SJSA1 (cell line): ENCODE measurements at regions not wholly inside any gene's neighbourhood (a gene's known extent, or its start where the extent isn't known, plus 50 kb on each side); places are given as distances from the start of the nearest gene placed in this dataset.

Experiments used
- DNase-seq, 2 experiments: peaks; one replicate each; pipeline ENCODE4 v3.0.0-alpha.2; 2015 to 2020; ENCODE audit warnings: low spot score in 2 of 2, low read depth in 1 of 2
- H3K27ac ChIP-seq: fragments of 250-450 bp; sonication (Bioruptor Pico); 2 replicates; pipeline ENCODE4 v1.5.1; 2020; ENCODE audit warnings: mild to moderate bottlenecking, moderate library complexity
- H3K27me3 ChIP-seq: fragments of 250-450 bp; sonication (Bioruptor Pico); replicated peaks from 2 replicates; pipeline ENCODE4 v1.5.1; 2020; ENCODE audit warnings: mild to moderate bottlenecking, moderate library complexity
- H3K36me3 ChIP-seq: fragments of 250-450 bp; sonication (Bioruptor Pico); 2 replicates; pipeline ENCODE4 v1.5.1; 2020; ENCODE audit warnings: mild to moderate bottlenecking
- H3K4me1 ChIP-seq: fragments of 250-450 bp; sonication (Bioruptor Pico); replicated peaks from 2 replicates; pipeline ENCODE4 v1.6.1; 2021; ENCODE audit warnings: mild to moderate bottlenecking
- H3K4me3 ChIP-seq: fragments of 250-450 bp; sonication (Bioruptor Pico); 2 replicates; pipeline ENCODE4 v1.5.1; 2020; ENCODE audit warnings: mild to moderate bottlenecking
- H3K9me3 ChIP-seq: fragments of 250-450 bp; sonication (Bioruptor Pico); replicated peaks from 2 replicates; pipeline ENCODE4 v1.5.1; 2020; ENCODE audit warnings: mild to moderate bottlenecking

DNA sequence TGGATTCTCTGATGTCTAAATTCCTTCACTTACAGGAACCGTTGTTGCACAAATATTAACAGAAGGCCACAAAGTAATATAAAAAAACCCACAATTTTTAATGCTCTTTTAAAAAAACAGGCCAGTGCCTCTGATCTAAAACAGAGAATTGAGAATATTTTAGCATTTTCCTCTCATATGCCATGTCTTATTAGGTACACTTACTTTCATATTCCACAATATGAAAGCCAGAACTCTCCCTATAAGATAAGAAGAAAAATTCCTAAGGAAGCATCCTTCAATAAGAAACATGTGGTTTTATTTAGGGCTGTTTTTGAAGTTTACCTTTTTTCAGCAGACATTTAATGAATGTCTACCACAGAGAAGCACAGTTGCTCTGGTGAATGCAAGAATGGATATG, 214.5 kb downstream of the FAT3 start:
- Histone ChIP-seq H3K27me3 (no peaks in the 10 kb centered on the region), H3K27ac (no peak overlapping the region), H3K36me3 (no peaks in the 10 kb centered on the region), H3K9me3 (no peaks in the 10 kb centered on the region), H3K4me1 (no peaks in the 10 kb centered on the region), H3K4me3 (no peak overlapping the region)
- no peak for DNase-seq

DNA sequence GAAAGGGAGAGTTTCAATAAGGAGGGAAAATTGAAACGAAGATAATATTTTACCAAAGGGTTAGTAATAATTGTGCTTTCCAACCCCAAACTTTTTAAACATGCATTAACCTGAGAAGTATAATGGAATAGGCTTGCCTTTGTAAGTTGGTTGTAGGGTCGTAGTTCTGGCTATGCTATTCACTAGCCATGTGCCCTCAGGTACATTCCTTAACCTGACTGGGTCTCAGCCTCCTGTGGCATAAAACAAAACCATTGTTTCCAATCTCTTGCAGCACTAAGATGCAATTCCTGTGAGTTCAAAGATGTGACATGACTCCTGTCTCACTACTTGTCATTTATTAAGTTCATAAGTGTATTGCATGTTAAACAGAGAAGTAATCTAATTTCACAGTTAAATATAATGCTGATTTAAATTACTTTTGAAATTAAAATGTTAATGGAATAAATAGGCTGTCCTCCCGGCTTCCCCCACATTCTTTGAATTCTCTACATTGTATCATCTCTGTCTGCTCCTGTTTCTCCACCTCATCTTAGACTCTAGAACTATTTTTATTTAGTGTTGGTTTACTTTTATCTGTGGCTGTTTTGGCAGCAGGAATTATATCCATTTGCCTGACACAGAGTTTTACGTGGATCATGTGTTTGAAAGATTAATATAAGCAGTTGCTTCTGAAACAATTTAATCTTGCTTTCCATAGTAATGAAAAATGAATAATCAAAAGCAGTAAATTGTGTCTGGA, 216.3 kb downstream of the FAT3 start:
- DNase-seq = no peak
- H3K9me3 ChIP-seq = no peaks in the 10 kb centered on the region
- no peaks in the 10 kb centered on the region for H3K4me1 ChIP-seq
- H3K4me3 ChIP-seq = no peak overlapping the region
- no peak overlapping the region for H3K27ac ChIP-seq
- H3K27me3 ChIP-seq = no peaks in the 10 kb centered on the region
- H3K36me3 ChIP-seq = no peaks in the 10 kb centered on the region

DNA sequence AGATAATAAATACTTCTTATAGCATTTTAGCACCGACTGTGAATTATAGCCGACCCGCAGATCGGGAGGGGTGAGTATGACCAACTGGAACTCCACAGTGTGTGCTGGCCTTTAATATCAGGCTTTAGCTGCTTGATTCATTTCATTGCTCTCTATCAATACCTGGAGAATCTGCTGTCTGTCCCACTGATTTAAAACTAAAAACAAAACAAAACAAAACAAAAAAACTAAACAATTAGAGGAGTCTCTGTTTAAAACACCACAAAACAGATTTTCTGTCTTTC, 216.8 kb downstream of the FAT3 start:
- Histone ChIP-seq H3K27ac (no peak overlapping the region), H3K4me3 (no peak overlapping the region), H3K9me3 (no peaks in the 10 kb centered on the region), H3K4me1 (no peaks in the 10 kb centered on the region), H3K27me3 (no peaks in the 10 kb centered on the region), H3K36me3 (no peaks in the 10 kb centered on the region)
- no peak for DNase-seq

DNA sequence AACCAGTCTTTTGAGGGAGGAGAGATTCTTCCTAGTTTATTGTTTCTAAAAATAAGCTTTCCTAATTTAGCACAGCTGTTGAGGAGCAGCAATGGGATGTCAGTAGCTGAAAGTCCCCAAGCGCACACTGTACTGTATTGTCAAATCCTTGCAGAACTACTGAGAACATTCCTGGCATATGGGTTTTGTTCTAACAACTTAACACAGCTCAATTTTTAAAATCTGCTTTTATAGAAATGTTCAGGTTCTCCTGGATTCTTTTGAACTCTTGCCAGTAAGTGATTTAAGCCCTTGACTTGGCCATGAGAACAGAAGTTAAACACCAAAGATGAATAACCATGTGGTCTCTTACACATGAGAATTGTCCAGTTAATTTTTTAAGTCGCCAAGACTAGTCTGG, 218.6 kb downstream of the FAT3 start:
- DNase-seq = no peak
- no peaks in the 10 kb centered on the region for H3K9me3 ChIP-seq
- H3K27ac ChIP-seq = no peak overlapping the region
- no peaks in the 10 kb centered on the region for H3K36me3 ChIP-seq
- H3K4me3 ChIP-seq = no peak overlapping the region
- no peaks in the 10 kb centered on the region for H3K27me3 ChIP-seq
- no peaks in the 10 kb centered on the region for H3K4me1 ChIP-seq

DNA sequence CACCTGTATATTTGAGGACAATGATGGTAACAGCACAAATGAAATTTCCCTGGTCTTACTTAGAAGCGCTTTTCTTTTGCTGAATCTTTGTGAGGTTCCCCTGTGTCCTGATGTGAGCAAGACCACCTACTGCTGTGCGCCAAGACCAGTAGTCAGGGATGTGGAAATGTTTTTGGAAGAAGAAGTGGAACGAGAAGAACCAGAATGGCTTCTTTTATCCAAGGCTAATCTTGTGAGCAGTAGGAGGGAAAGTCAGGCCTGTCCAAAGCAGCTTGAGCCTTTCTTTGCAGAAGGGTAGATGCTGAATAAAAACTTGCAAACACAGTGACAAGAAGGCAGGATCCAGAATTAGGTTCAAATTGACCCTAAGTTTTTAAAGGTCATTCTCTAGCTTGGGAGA, 223.0 kb downstream of the FAT3 start:
- DNase-seq = no peak
- Histone ChIP-seq H3K36me3 (no peaks in the 10 kb centered on the region), H3K27ac (no peak overlapping the region), H3K4me3 (no peak overlapping the region), H3K9me3 (no peaks in the 10 kb centered on the region), H3K27me3 (no peaks in the 10 kb centered on the region), H3K4me1 (no peaks in the 10 kb centered on the region)

DNA sequence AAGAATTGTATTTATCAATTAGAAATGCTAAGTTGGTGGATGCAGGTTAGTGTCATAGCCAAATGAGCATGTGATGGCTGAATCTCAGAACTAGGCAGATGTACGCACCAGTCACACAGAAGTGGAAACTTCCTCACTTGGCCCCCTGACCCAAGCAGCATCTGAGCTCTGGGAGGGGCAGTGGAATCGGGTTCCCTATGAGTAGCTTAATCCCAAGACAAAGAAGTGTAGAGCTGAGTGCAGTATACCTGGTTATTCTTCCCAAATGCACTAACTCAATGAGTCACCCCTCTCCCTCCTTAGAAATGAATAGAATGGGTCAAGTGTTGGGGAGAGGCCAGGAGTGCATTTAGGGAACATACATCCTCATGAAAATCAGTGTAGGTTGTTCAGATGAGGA, 224.6 kb downstream of the FAT3 start:
- no peak overlapping the region for H3K27ac ChIP-seq
- no peaks in the 10 kb centered on the region for H3K27me3 ChIP-seq
- H3K9me3 ChIP-seq = no peaks in the 10 kb centered on the region
- no peaks in the 10 kb centered on the region for H3K36me3 ChIP-seq
- no peaks in the 10 kb centered on the region for H3K4me1 ChIP-seq
- DNase-seq = no peak
- no peak overlapping the region for H3K4me3 ChIP-seq

DNA sequence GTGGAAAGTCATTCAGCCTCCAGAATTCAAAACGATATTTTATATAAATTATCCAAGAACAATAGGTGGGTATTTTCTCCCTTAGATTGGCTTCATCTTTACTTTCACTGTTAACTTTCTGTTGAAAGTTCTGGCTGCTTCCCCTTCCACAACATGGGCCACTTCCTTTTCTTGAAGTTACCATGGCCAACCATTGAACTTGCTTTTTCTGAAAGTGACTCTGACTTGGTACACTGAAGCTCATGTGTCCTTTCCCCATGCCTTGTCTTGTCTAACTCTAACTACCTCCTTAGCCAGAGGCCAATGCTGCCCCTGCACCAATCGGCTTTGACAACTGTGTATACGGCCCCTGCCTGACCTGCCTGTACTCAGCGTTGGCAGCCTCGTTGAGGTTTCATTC, 225.2 kb downstream of the FAT3 start:
- no peak for DNase-seq
- H3K36me3 ChIP-seq = no peaks in the 10 kb centered on the region
- H3K27ac ChIP-seq = no peak overlapping the region
- no peak overlapping the region for H3K4me3 ChIP-seq
- H3K27me3 ChIP-seq = no peaks in the 10 kb centered on the region
- no peaks in the 10 kb centered on the region for H3K4me1 ChIP-seq
- H3K9me3 ChIP-seq = no peaks in the 10 kb centered on the region

DNA sequence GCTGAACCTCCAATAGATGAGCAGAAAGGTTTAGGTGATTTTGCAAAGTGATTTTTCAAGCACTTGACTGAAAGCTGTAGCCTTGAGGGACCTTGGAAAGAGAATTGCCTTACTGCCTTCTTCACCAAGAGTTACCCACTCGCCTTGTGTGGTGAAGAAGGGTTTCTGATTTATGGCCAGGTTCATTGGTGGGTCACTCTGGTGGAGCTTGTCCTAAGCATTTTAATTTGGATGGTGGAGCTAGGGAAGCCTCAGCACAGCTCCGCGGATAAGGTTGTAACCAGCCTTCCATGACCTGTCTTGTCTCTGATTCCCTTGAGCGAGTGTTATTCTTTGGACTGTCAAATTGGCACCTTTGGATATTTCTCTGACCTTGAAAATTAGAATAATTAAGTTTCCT, 226.4 kb downstream of the FAT3 start:
- H3K4me3 ChIP-seq = no peak overlapping the region
- no peak overlapping the region for H3K27ac ChIP-seq
- DNase-seq = no peak
- no peaks in the 10 kb centered on the region for H3K4me1 ChIP-seq
- H3K9me3 ChIP-seq = no peaks in the 10 kb centered on the region
- H3K27me3 ChIP-seq = no peaks in the 10 kb centered on the region
- no peaks in the 10 kb centered on the region for H3K36me3 ChIP-seq

DNA sequence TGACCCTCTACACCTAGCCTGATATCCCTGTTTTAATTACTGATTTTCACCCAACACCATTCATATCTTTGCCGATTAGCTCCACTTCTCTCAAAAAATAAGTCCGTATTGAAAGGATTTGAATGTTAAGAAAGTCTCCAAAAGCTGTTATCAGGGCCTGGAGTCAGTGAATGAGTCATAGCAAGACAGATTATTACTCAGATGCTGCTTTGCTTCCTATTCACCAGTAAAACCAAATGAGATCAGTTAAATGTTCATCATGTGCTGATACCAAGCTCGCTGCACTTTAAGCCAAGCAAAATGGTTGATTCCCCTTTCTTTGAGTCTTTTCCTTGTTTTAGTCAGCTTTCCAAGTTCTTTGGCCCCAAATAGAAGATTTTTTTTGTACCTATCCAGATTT, 228.4 kb downstream of the FAT3 start:
- no peaks in the 10 kb centered on the region for H3K9me3 ChIP-seq

DNA sequence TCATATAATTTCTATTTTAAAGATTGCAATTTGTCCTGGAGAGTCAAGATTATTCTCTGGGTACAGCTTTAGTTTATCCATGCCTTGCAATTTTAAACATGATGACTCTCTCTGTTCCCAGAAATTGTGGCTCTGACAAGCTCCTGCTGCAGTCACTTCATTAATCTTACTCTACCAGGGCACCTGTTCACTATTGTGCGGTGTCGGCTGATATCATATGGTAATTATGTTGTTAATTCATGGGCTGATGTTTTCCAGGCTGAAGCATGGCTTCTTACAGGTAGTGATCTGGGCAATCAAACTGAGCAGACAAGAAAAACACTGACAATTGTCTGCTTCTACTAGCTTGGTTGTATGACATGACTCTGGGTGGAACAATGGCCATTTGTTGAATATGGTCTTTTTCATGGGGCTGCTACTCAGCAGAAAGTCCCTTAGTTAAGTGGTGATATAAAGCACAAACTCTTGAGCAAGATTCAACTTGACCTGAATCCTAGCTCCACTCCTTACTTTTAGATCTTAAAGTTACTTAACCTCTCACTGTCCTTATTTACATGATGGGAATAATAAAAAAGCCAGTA, 230.7 kb downstream of the FAT3 start:
- H3K27ac ChIP-seq = no peak overlapping the region
- no peaks in the 10 kb centered on the region for H3K4me1 ChIP-seq
- no peaks in the 10 kb centered on the region for H3K9me3 ChIP-seq
- DNase-seq = no peak
- no peaks in the 10 kb centered on the region for H3K27me3 ChIP-seq
- H3K4me3 ChIP-seq = no peak overlapping the region
- no peaks in the 10 kb centered on the region for H3K36me3 ChIP-seq

More for the DNA sequence above, 228.4 kb downstream of the FAT3 start:
- Histone ChIP-seq H3K4me3 (no peak overlapping the region), H3K27ac (no peak overlapping the region), H3K36me3 (no peaks in the 10 kb centered on the region), H3K4me1 (no peaks in the 10 kb centered on the region), H3K27me3 (no peaks in the 10 kb centered on the region)
- DNase-seq = no peak

DNA sequence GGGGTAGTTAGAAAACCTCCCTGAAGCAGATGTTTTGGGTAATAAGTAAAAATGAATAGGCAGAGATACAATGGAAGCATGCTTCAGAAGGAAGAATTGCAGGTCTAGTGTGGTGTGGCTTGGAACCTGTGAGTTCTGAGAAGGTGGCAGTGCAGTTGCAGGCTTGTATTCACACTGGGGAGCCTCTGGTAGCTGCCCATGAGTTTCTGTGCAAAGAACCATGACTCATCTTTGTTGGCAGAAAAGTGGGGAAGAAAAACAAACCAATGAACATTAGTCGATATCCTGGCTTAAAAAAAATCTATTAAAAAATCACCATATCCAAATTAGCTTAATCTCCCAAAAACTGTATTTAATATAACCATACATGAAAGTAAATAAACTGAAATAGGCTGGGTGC, 232.6 kb downstream of the FAT3 start:
- Histone ChIP-seq H3K9me3 (no peaks in the 10 kb centered on the region), H3K27ac (no peak overlapping the region), H3K4me3 (no peak overlapping the region), H3K27me3 (no peaks in the 10 kb centered on the region), H3K4me1 (no peaks in the 10 kb centered on the region), H3K36me3 (no peaks in the 10 kb centered on the region)
- no peak for DNase-seq

DNA sequence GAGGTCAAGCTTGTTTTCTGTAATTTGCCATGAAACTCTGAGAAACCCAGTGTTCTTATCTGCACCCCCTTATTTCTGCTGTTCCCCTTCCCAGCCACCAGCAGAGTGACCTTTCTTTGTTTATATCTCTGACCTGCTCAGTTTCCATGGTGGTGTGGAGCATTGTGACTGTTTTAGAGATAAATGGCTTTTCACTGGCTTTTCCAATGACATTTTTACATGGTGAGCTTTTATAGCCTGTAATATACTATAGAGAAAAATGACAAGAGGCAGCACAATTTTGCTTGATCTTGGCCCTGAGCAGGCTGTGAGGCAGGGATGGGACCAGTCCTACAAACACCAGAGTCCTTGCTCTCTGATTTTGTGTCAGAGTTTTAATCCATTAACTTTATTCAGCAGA, 233.9 kb downstream of the FAT3 start:
- no peak overlapping the region for H3K4me3 ChIP-seq
- H3K27me3 ChIP-seq = no peaks in the 10 kb centered on the region
- H3K27ac ChIP-seq = no peak overlapping the region
- no peaks in the 10 kb centered on the region for H3K9me3 ChIP-seq
- no peaks in the 10 kb centered on the region for H3K36me3 ChIP-seq
- no peak for DNase-seq
- H3K4me1 ChIP-seq = no peaks in the 10 kb centered on the region

DNA sequence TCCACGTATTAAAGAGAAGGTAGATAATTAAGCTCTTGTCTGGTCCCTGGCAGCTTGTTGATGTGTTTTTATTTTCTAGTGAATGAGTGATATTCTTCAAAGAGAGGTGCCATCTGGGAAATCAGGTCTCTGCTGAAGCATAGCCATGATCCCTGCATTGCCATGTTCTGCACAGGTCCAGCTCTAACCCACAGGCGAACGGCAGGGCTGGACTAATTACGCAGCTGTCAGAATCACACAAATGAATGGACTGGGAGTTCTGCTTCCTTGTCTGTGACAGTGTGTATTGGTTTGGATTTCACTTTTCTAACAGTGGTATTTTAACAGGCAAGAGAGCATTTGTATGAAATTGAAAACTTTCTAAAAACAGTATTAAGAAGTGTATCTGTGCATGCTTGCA, 235.6 kb downstream of the FAT3 start:
- H3K4me3 ChIP-seq = no peak overlapping the region
- DNase-seq = no peak
- H3K4me1 ChIP-seq = no peaks in the 10 kb centered on the region
- H3K36me3 ChIP-seq = no peaks in the 10 kb centered on the region
- no peak overlapping the region for H3K27ac ChIP-seq
- no peaks in the 10 kb centered on the region for H3K9me3 ChIP-seq
- H3K27me3 ChIP-seq = no peaks in the 10 kb centered on the region

DNA sequence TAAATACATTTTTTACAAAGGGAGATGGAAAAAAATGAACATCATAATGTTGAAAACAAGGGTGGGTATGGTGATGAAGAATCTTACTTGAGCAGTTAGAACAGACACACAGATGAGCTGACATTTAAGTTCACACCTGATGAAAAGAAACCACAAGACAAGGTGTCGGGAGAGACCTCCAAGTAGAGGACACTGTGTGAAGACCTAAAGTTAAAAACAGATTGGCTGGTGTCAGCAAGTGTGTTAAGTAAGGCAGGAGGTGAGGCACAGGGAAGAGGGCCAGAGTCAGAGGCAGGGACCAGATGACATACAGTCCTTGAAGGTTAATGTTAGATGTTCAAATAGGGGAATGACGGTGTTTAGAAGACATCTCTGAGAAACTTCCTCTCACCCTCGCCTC, 236.8 kb downstream of the FAT3 start:
- H3K27ac ChIP-seq = no peak overlapping the region
- no peaks in the 10 kb centered on the region for H3K36me3 ChIP-seq
- no peaks in the 10 kb centered on the region for H3K27me3 ChIP-seq
- DNase-seq = no peak
- H3K4me1 ChIP-seq = no peaks in the 10 kb centered on the region
- H3K4me3 ChIP-seq = no peak overlapping the region
- H3K9me3 ChIP-seq = no peaks in the 10 kb centered on the region

DNA sequence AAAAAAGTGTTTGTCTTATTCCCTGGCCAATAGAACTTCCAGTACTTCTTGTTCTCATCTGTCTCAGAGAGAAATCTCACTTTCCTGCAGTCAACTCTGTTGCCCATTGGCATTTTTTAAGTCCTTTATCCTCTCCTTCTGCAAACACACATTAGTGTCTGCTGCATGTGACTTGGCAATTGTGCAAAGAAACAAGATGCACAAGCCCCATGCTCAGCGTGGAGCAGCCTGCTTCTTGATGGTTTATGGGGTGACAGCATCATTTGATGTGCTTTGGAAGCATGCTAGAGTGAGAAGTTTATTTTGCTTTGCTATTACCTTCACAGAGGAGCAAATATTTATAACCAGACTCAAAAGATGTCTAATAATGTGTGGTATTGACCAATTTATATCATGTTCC, 238.2 kb downstream of the FAT3 start:
- H3K4me1 ChIP-seq = no peaks in the 10 kb centered on the region
- H3K27ac ChIP-seq = no peak overlapping the region
- H3K36me3 ChIP-seq = no peaks in the 10 kb centered on the region
- no peaks in the 10 kb centered on the region for H3K9me3 ChIP-seq
- DNase-seq = no peak
- no peaks in the 10 kb centered on the region for H3K27me3 ChIP-seq
- no peak overlapping the region for H3K4me3 ChIP-seq
